IMR-90 (cell line): ENCODE measurements at regions not wholly inside any gene's neighbourhood (a gene's known extent, or its start where the extent isn't known, plus 50 kb on each side); places are given as distances from the start of the nearest gene placed in this dataset.

ENCODE experiments used
- ATAC-seq: fragments of 200-7000 bp; cut with Tn5 transposase; 2 replicates; pipeline ENCODE4 v1.9.1; 2020; ENCODE audit warnings: low read depth, mild to moderate bottlenecking, moderate library complexity
- BruUV-seq: library from RNA; stranded (reverse); fragments of 400-500 nt; replicated peaks from 2 replicates; lab custom pipeline; 2021; lab: Mats Ljungman, UMichigan
- CTCF ChIA-PET: fragments of 300-600 bp; formaldehyde crosslinking; extraction: SDS; loops from one replicate; lab custom pipeline; 2021; ENCODE audit warnings: antibody characterized with exemption; lab: Yijun Ruan, JAX
- POLR2A ChIA-PET: fragments of 300-600 bp; sonication (Branson Sonifier 250); formaldehyde crosslinking; loops from one replicate; lab custom pipeline; 2022; ENCODE audit warnings: antibody characterized with exemption; ENCODE audit not compliant: unreplicated experiment; lab: Charles Lee
- DNase-seq: peaks from one replicate; pipeline ENCODE4 v3.0.0; 2013
- H2AFZ ChIP-seq: replicated peaks from 2 replicates; pipeline ENCODE3; 2013; ENCODE audit warnings: low read length, mild to moderate bottlenecking; ENCODE audit not compliant: poor library complexity
- H2AK5ac ChIP-seq: 2 replicates; pipeline ENCODE4 v1.6.1; 2013; ENCODE audit warnings: low read depth, low read length, inconsistent platforms
- H2AK9ac ChIP-seq: replicated peaks from 2 replicates; pipeline ENCODE3; 2013; ENCODE audit warnings: mild to moderate bottlenecking, low read depth, low read length, moderate library complexity; ENCODE audit not compliant: poor library complexity
- H2BK120ac ChIP-seq: 2 replicates; pipeline ENCODE4 v1.6.1; 2013; ENCODE audit warnings: low read depth, low read length, inconsistent platforms
- H2BK15ac ChIP-seq: 3 replicates; pipeline ENCODE4 v1.6.1; 2013; ENCODE audit warnings: low read depth, low read length, inconsistent platforms
- H2BK20ac ChIP-seq: 2 replicates; pipeline ENCODE4 v1.6.1; 2013; ENCODE audit warnings: low read depth, mild to moderate bottlenecking, inconsistent platforms, low read length, moderate library complexity
- H2BK5ac ChIP-seq: 2 replicates; pipeline ENCODE4 v1.6.1; 2013; ENCODE audit warnings: mild to moderate bottlenecking, low read depth, low read length, inconsistent platforms; ENCODE audit not compliant: poor library complexity, severe bottlenecking
- H3K14ac ChIP-seq: replicated peaks from 2 replicates; pipeline ENCODE4 v1.6.1; 2013; ENCODE audit warnings: low read depth, low read length, inconsistent platforms
- H3K18ac ChIP-seq: 2 replicates; pipeline ENCODE4 v1.6.1; 2013; ENCODE audit warnings: low read depth, low read length, control low read depth
- H3K23ac ChIP-seq: 2 replicates; pipeline ENCODE4 v1.6.1; 2013; ENCODE audit warnings: low read depth, low read length, inconsistent platforms
- H3K27ac ChIP-seq: 2 replicates; pipeline ENCODE4 v1.5.1; 2013; ENCODE audit warnings: mild to moderate bottlenecking, control low read depth, low read length; ENCODE audit not compliant: insufficient read depth
- H3K27me3 ChIP-seq: 2 replicates; pipeline ENCODE4 v1.6.1; 2013; ENCODE audit warnings: low read length; ENCODE audit not compliant: control insufficient read depth, insufficient read depth
- H3K36me3 ChIP-seq: 2 replicates; pipeline ENCODE4 v1.6.1; 2013; ENCODE audit warnings: low read length, mixed read lengths; ENCODE audit not compliant: control insufficient read depth, insufficient read depth
- H3K4ac ChIP-seq: 2 replicates; pipeline ENCODE4 v1.6.1; 2013; ENCODE audit warnings: low read depth, low read length, inconsistent platforms
- H3K4me1 ChIP-seq: 2 replicates; pipeline ENCODE4 v1.6.1; 2013; ENCODE audit warnings: low read length, mixed read lengths; ENCODE audit not compliant: control insufficient read depth, insufficient read depth
- H3K4me2 ChIP-seq: 2 replicates; pipeline ENCODE4 v1.6.1; 2013; ENCODE audit warnings: low read depth, mild to moderate bottlenecking, control low read depth, low read length, moderate library complexity
- H3K4me3 ChIP-seq: 2 replicates; pipeline ENCODE4 v1.5.1; 2013; ENCODE audit warnings: low read depth, mild to moderate bottlenecking, control low read depth, low read length, moderate library complexity; ENCODE audit not compliant: insufficient read depth
- H3K56ac ChIP-seq: 2 replicates; pipeline ENCODE4 v1.6.1; 2013; ENCODE audit warnings: low read length, inconsistent platforms; ENCODE audit not compliant: insufficient read depth; ENCODE audit errors: extremely low read depth
- H3K79me1 ChIP-seq, 2 experiments: 2 replicates each; pipeline ENCODE4 v1.6.1; 2013; ENCODE audit warnings: low read length in 2 of 2, inconsistent platforms in 1 of 2, low read depth in 1 of 2
- H3K9ac ChIP-seq: 2 replicates; pipeline ENCODE4 v1.6.1; 2013; ENCODE audit warnings: low read depth, low read length, control low read depth
- H3K9me1 ChIP-seq: 2 replicates; pipeline ENCODE4 v1.6.1; 2013; ENCODE audit warnings: low read length, inconsistent platforms; ENCODE audit not compliant: insufficient read depth
- H3K9me3 ChIP-seq: 2 replicates; pipeline ENCODE4 v1.6.1; 2013; ENCODE audit warnings: low read length; ENCODE audit not compliant: control insufficient read depth, insufficient read depth
- H4K20me1 ChIP-seq: 2 replicates; pipeline ENCODE4 v1.6.1; 2013; ENCODE audit warnings: low read length, inconsistent platforms; ENCODE audit not compliant: insufficient read depth
- H4K5ac ChIP-seq: 2 replicates; pipeline ENCODE4 v1.6.1; 2013; ENCODE audit warnings: mild to moderate bottlenecking, low read depth, low read length, control low read depth
- H4K8ac ChIP-seq, 2 experiments: 2 replicates each; pipeline ENCODE4 v1.6.1; 2013; ENCODE audit warnings: low read depth in 2 of 2, low read length in 2 of 2, control low read depth in 1 of 2, inconsistent platforms in 1 of 2
- H4K91ac ChIP-seq: 2 replicates; pipeline ENCODE4 v1.6.1; 2013; ENCODE audit warnings: low read depth, low read length, inconsistent platforms; ENCODE audit not compliant: insufficient read depth
- CEBPB ChIP-seq: IDR thresholded peaks from 2 replicates; pipeline ENCODE4 v1.6.1; 2012; ENCODE audit warnings: low read depth, low read length, improper control_type of control experiment
- CHD1 ChIP-seq: IDR thresholded peaks from 2 replicates; pipeline ENCODE4 v1.6.1; 2012; ENCODE audit warnings: low read depth, low read length, improper control_type of control experiment
- FOS ChIP-seq: fragments of 150-350 bp; IDR thresholded peaks from 2 replicates; pipeline ENCODE4 v1.6.1; 2016; ENCODE audit warnings: low read depth, low read length
- MAZ ChIP-seq: IDR thresholded peaks from 2 replicates; pipeline ENCODE4 v1.6.1; 2012; ENCODE audit warnings: low read depth, mild to moderate bottlenecking, low read length, improper control_type of control experiment, moderate library complexity, borderline replicate concordance
- MXI1 ChIP-seq: IDR thresholded peaks from 2 replicates; pipeline ENCODE4 v1.6.1; 2012; ENCODE audit warnings: low read depth, mild to moderate bottlenecking, low read length, moderate library complexity, borderline replicate concordance
- POLR2A ChIP-seq: IDR thresholded peaks from 2 replicates; pipeline ENCODE4 v1.6.1; 2012; ENCODE audit warnings: mild to moderate bottlenecking, low read depth, low read length
- RAD21 ChIP-seq: IDR thresholded peaks from 2 replicates; pipeline ENCODE4 v1.6.1; 2012; ENCODE audit warnings: low read length, improper control_type of control experiment
- RCOR1 ChIP-seq: IDR thresholded peaks from 2 replicates; pipeline ENCODE4 v1.6.1; 2012; ENCODE audit warnings: mild to moderate bottlenecking, low read length, improper control_type of control experiment; ENCODE audit not compliant: insufficient replicate concordance
- RFX5 ChIP-seq: IDR thresholded peaks from 2 replicates; pipeline ENCODE4 v1.8.0; 2012; ENCODE audit warnings: low read depth, mild to moderate bottlenecking, low read length, moderate library complexity
- USF2 ChIP-seq: fragments of 150-350 bp; IDR thresholded peaks from 2 replicates; pipeline ENCODE4 v1.6.1; 2017; ENCODE audit warnings: mild to moderate bottlenecking, antibody characterized with exemption, low read length, low read depth
- WGBS, 2 experiments: methylation state at CpG; one replicate each; pipeline versions ENCODE4 v1.1.5 to v1.1.7; 2013; ENCODE audit warnings: missing lambda C conversion rate in 2 of 2; ENCODE audit not compliant: insufficient read length in 1 of 2; ENCODE audit errors: extremely low coverage in 2 of 2; 5-methylcytosine and 5-hydroxymethylcytosine counted together
- dilution Hi-C: fragments of 300-500 bp; cut with HindIII; formaldehyde crosslinking; loops from one replicate; pipeline ENCODE4 v1.14.3; 2018; ENCODE audit warnings: low sequenced_read_pairs; ENCODE audit not compliant: unreplicated experiment
- in situ Hi-C: fragments of 300-500 bp; cut with MboI; formaldehyde crosslinking; loops from 3 replicates; pipeline ENCODE4 v1.14.3; 2019; ENCODE audit warnings: low sequenced_read_pairs, inconsistent platforms, mixed read lengths
- intact Hi-C: fragments of 100-400 bp; cut with micrococcal nuclease; formaldehyde crosslinking; loops from 2 replicates; pipeline ENCODE4 v1.10.0; 2022
- TF ChIP-seq, protein P1 (sequence below): fragments of 150-350 bp; IDR thresholded peaks from 2 replicates; pipeline ENCODE4 v1.6.1; 2016; ENCODE audit warnings: low read depth, mild to moderate bottlenecking, low read length, moderate library complexity, borderline replicate concordance
- TF ChIP-seq, protein P2 (sequence below): conservative IDR thresholded peaks from 2 replicates; pipeline ENCODE4 v1.5.1; 2012; ENCODE audit warnings: mild to moderate bottlenecking, low read depth, low read length, improper control_type of control experiment

DNA sequence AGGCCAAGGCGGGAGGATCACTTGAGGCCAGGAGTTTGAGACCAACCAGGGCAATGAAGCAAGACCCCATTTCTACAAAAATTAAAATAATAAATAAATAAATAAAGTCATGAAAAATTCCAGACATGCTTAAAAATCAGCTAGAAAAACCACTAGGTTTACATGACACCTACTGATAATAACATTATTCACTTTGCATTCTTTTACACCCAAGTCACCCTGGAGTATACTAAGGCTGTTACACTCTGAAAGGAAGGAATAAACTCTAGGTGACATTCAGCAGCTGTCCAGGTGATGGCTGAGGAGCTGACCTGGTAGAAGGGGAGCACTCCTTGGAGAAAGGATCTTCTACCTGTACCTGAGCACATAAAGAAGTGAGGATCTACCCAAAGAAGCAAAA lies 179.2 kb downstream of the ZNF281 start:
- in situ Hi-C loops = no loop called here
- H3K9me3 ChIP-seq = no peaks in the 10 kb centered on the region

More for the DNA sequence above, 179.2 kb downstream of the ZNF281 start:
- Histone ChIP-seq H3K4me3 (no peak overlapping the region), H3K4me1 (peaks cover 11% of the 10 kb centered on the region), H3K9ac (no peak overlapping the region), H2AK5ac (peak overlapping the region; percentile 95), H3K14ac (peak overlapping the region; percentile 38), H3K27me3 (no peaks in the 10 kb centered on the region), H2BK5ac (peak overlapping the region; percentile 92), H4K5ac (peak overlapping the region; percentile 70; the same call in 1 of the 2 replicates), H4K20me1 (no peaks in the 10 kb centered on the region), H2AFZ (no peak overlapping the region), H3K23ac (peak overlapping the region; percentile 48; the same call in 1 of the 2 replicates), H3K56ac (no peak overlapping the region), H3K79me1 (no peaks in the 10 kb centered on the region), H3K4ac (peak overlapping the region; percentile 80), H3K9me1 (no peaks in the 10 kb centered on the region), H2BK15ac (peak overlapping the region; percentile 84; the same call in 2 of the 3 replicates), H4K8ac (peak overlapping the region; percentile 22 to 76; a peak in 2 of 4 replicates), H3K18ac (peak overlapping the region; percentile 87; the same call in 1 of the 2 replicates), H2BK120ac (peak overlapping the region; percentile 79; the same call in 1 of the 2 replicates), H2AK9ac (no peak overlapping the region), H2BK20ac (peak overlapping the region; percentile 79; the same call in 1 of the 2 replicates), H3K4me2 (no peak overlapping the region), H4K91ac (peak overlapping the region; percentile 51), H3K36me3 (no peaks in the 10 kb centered on the region), H3K27ac (no peak overlapping the region)
- intact Hi-C loops = no loop called here
- no TSS peak for BruUV-seq
- TF ChIP-seq, protein P1, sequence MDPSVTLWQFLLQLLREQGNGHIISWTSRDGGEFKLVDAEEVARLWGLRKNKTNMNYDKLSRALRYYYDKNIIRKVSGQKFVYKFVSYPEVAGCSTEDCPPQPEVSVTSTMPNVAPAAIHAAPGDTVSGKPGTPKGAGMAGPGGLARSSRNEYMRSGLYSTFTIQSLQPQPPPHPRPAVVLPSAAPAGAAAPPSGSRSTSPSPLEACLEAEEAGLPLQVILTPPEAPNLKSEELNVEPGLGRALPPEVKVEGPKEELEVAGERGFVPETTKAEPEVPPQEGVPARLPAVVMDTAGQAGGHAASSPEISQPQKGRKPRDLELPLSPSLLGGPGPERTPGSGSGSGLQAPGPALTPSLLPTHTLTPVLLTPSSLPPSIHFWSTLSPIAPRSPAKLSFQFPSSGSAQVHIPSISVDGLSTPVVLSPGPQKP = no peak
- TF ChIP-seq RCOR1 (no peak), POLR2A (no peak), MXI1 (no peak), RFX5 (no peak), RAD21 (no peak), MAZ (no peak), USF2 (no peak), CEBPB (no peak), CHD1 (no peak), FOS (no peak)
- TF ChIP-seq, protein P2, sequence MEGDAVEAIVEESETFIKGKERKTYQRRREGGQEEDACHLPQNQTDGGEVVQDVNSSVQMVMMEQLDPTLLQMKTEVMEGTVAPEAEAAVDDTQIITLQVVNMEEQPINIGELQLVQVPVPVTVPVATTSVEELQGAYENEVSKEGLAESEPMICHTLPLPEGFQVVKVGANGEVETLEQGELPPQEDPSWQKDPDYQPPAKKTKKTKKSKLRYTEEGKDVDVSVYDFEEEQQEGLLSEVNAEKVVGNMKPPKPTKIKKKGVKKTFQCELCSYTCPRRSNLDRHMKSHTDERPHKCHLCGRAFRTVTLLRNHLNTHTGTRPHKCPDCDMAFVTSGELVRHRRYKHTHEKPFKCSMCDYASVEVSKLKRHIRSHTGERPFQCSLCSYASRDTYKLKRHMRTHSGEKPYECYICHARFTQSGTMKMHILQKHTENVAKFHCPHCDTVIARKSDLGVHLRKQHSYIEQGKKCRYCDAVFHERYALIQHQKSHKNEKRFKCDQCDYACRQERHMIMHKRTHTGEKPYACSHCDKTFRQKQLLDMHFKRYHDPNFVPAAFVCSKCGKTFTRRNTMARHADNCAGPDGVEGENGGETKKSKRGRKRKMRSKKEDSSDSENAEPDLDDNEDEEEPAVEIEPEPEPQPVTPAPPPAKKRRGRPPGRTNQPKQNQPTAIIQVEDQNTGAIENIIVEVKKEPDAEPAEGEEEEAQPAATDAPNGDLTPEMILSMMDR = no peak
- DNase-seq = no peak
- CTCF ChIA-PET = no interaction called here
- dilution Hi-C loops = no loop called here
- POLR2A ChIA-PET = no interaction called here
- ATAC-seq = no peak
- no CpG with 5 or more reads among the region's 1 CpG for WGBS, 2 experiments
